Liver (tissue), 8 donors: ENCODE measurements at regions not wholly inside any gene's neighbourhood (a gene's known extent, or its start where the extent isn't known, plus 50 kb on each side); places are given as distances from the start of the nearest gene placed in this dataset.

Experiments
- DNase-seq: peaks from one replicate; pipeline ENCODE4 v3.0.0-alpha.2; 2017; ENCODE audit warnings: low spot score
- H3K27ac ChIP-seq, 2 donors: one replicate each; pipeline ENCODE4 v1.7.0; 2013; ENCODE audit warnings: inconsistent platforms in 2 of 2, low read length in 2 of 2, control low read depth in 1 of 2, low read depth in 1 of 2, mild to moderate bottlenecking in 1 of 2
- H3K27me3 ChIP-seq, 4 donors: one replicate each; pipeline versions ENCODE4 v1.6.1 to v1.7.0; 2013; ENCODE audit warnings: low read length in 3 of 4, inconsistent platforms in 1 of 4, mild to moderate bottlenecking in 1 of 4, moderate library complexity in 1 of 4; ENCODE audit not compliant: control insufficient read depth in 4 of 4, insufficient read depth in 4 of 4
- H3K36me3 ChIP-seq, 4 donors: one replicate each; pipeline versions ENCODE4 v1.6.1 to v1.7.0; 2013; ENCODE audit warnings: low read length in 3 of 4, mild to moderate bottlenecking in 3 of 4, low read depth in 1 of 4, moderate library complexity in 1 of 4; ENCODE audit not compliant: control insufficient read depth in 4 of 4, insufficient read depth in 3 of 4
- H3K4me1 ChIP-seq, 4 donors: one replicate each; pipeline versions ENCODE4 v1.6.1 to v1.7.0; 2013; ENCODE audit warnings: low read length in 3 of 4, mild to moderate bottlenecking in 3 of 4, moderate library complexity in 1 of 4; ENCODE audit not compliant: control insufficient read depth in 4 of 4, insufficient read depth in 4 of 4
- H3K4me3 ChIP-seq, 3 donors: one replicate each; pipeline versions ENCODE4 v1.6.1 to v1.7.0; 2013; ENCODE audit warnings: low read length in 3 of 3, control low read depth in 1 of 3, low read depth in 1 of 3, mild to moderate bottlenecking in 1 of 3
- H3K9ac ChIP-seq, 2 donors: one replicate each; pipeline ENCODE4 v1.7.0; 2013; ENCODE audit warnings: low read length in 2 of 2, mild to moderate bottlenecking in 2 of 2, moderate library complexity in 2 of 2, control low read depth in 1 of 2, low read depth in 1 of 2
- H3K9me3 ChIP-seq, 4 donors: one replicate each; pipeline versions ENCODE4 v1.6.1 to v1.7.0; 2013; ENCODE audit warnings: low read length in 3 of 4; ENCODE audit not compliant: control insufficient read depth in 4 of 4
- FOXA2 ChIP-seq: IDR thresholded peaks from 2 replicates; pipeline ENCODE4 v1.6.1; 2016; ENCODE audit warnings: antibody characterized with exemption
- GABPA ChIP-seq, 2 donors: IDR thresholded peaks in 1 of 2; conservative IDR thresholded peaks in 1 of 2; 2 replicates each; pipeline ENCODE4 v1.6.1; 2016; ENCODE audit warnings: antibody characterized with exemption in 2 of 2, mild to moderate bottlenecking in 1 of 2, moderate library complexity in 1 of 2
- HNF4A ChIP-seq, 2 donors: conservative IDR thresholded peaks; 2 replicates each; pipeline ENCODE4 v1.6.1; 2016; ENCODE audit warnings: antibody characterized with exemption in 2 of 2, mild to moderate bottlenecking in 2 of 2
- JUND ChIP-seq, 2 donors: IDR thresholded peaks; 2 replicates each; pipeline ENCODE4 v1.6.1; 2016; ENCODE audit warnings: antibody characterized with exemption in 2 of 2
- RAD21 ChIP-seq, 2 donors: IDR thresholded peaks; 2 replicates each; pipeline ENCODE4 v1.6.1; 2016; ENCODE audit warnings: antibody characterized with exemption in 2 of 2, mild to moderate bottlenecking in 2 of 2
- SP1 ChIP-seq: IDR thresholded peaks from 2 replicates; pipeline ENCODE4 v1.6.1; 2018; ENCODE audit warnings: antibody characterized with exemption, mild to moderate bottlenecking
- TAF1 ChIP-seq: conservative IDR thresholded peaks from 2 replicates; pipeline ENCODE4 v1.6.1; 2016; ENCODE audit warnings: antibody characterized with exemption, mild to moderate bottlenecking
- YY1 ChIP-seq: IDR thresholded peaks from 2 replicates; pipeline ENCODE4 v1.6.1; 2016; ENCODE audit warnings: antibody characterized with exemption, mild to moderate bottlenecking
- WGBS: extraction: QIAGEN DNeasy Blood & Tissue Kit; methylation state at CpG from one replicate; pipeline ENCODE4 v1.1.7; 2013; 5-methylcytosine and 5-hydroxymethylcytosine counted together
- TF ChIP-seq, protein P1 (sequence below): IDR thresholded peaks from 2 replicates; pipeline ENCODE4 v1.6.1; 2016; ENCODE audit warnings: antibody characterized with exemption
- TF ChIP-seq, protein P2 (sequence below): IDR thresholded peaks from 2 replicates; pipeline ENCODE4 v1.6.1; 2016; ENCODE audit warnings: antibody characterized with exemption, mild to moderate bottlenecking
- TF ChIP-seq, protein P3 (sequence below): fragments of 150-350 bp; IDR thresholded peaks from 2 replicates; pipeline ENCODE4 v1.5.1; 2017; ENCODE audit warnings: improper control_type of control experiment, low read depth, low read length; ENCODE audit not compliant: missing input control
- donor health status: healthy.
- donor health status: healthy.
- donor health status: healthy.
- donor health status: healthy.
- donor health status: healthy.

DNA sequence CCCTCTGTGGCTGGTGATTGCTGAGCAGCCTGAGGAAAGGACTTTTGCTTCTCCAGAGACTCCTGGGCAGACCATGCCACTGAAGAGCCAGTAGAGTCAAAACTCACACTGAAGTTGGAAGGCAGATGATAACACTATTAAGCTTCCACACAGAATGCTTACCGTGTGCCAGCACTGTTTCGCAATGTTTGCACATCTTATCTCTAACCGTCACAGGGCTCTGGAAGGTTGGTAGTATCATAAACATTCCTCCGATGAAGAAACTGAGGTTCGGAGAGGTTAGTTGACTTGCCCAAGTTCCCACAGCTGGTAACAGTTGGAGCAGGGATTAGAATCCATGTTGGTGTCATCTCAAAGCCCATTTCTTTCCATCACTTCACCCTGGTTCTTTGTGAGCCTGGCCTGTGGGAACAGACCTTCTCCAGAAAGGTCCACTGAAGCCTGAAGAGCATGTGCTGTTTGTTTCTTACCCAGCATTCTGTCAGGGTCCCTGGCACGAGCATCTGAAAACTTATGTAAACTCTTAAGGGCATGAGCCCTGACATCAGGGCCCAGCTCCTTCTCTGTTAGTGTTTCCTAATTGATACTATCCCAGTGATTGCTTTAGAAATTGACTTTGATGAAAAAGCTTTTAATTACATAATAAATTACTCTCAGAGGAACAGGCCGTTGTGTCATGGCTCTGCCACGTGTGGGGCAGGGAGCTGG lies 77.0 kb upstream of the PRR23C start (continued):
- TF ChIP-seq, protein P1, sequence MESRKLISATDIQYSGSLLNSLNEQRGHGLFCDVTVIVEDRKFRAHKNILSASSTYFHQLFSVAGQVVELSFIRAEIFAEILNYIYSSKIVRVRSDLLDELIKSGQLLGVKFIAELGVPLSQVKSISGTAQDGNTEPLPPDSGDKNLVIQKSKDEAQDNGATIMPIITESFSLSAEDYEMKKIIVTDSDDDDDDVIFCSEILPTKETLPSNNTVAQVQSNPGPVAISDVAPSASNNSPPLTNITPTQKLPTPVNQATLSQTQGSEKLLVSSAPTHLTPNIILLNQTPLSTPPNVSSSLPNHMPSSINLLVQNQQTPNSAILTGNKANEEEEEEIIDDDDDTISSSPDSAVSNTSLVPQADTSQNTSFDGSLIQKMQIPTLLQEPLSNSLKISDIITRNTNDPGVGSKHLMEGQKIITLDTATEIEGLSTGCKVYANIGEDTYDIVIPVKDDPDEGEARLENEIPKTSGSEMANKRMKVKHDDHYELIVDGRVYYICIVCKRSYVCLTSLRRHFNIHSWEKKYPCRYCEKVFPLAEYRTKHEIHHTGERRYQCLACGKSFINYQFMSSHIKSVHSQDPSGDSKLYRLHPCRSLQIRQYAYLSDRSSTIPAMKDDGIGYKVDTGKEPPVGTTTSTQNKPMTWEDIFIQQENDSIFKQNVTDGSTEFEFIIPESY: no peak
- peak; percentile 17 to 81 for TF ChIP-seq HNF4A (conservative IDR thresholded peaks at IDR 0.05)
- peak in 1 of 2 donors; percentile 29 for TF ChIP-seq RAD21 (IDR thresholded peaks at IDR 0.05)
- peak; percentile 49 for TF ChIP-seq YY1

DNA sequence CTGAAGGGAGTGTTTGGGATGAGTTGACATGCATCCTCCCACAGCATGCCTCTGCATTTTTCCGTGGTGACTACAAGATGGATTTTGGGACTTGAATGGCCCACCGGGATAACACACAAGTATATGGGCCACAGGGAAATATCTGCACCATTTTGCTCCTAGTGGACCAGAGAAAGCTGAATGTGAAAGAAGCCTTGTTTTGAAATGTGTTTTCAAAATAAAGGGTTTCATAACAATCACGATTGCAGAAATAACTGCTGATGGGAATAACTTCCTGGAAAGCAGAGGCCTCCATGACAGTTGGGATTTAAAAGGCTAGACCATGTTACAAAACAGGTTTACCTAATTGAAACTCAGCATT lies 77.5 kb upstream of the PRR23C start:
- peaks cover 2 to 22% (median 15%) of the 10 kb centered on the region in 4 donors for H3K4me1 ChIP-seq
- TF ChIP-seq RAD21 (IDR thresholded peaks at IDR 0.05): peak in 1 of 2 donors; percentile 22
- peak; percentile 47 for TF ChIP-seq YY1
- TF ChIP-seq HNF4A (conservative IDR thresholded peaks at IDR 0.05): no peak
- peak; percentile 16 for TF ChIP-seq FOXA2
- peak in 1 of 2 donors; percentile 26 for TF ChIP-seq JUND (IDR thresholded peaks at IDR 0.05)
- TF ChIP-seq TAF1: no peak
- TF ChIP-seq, protein P2, sequence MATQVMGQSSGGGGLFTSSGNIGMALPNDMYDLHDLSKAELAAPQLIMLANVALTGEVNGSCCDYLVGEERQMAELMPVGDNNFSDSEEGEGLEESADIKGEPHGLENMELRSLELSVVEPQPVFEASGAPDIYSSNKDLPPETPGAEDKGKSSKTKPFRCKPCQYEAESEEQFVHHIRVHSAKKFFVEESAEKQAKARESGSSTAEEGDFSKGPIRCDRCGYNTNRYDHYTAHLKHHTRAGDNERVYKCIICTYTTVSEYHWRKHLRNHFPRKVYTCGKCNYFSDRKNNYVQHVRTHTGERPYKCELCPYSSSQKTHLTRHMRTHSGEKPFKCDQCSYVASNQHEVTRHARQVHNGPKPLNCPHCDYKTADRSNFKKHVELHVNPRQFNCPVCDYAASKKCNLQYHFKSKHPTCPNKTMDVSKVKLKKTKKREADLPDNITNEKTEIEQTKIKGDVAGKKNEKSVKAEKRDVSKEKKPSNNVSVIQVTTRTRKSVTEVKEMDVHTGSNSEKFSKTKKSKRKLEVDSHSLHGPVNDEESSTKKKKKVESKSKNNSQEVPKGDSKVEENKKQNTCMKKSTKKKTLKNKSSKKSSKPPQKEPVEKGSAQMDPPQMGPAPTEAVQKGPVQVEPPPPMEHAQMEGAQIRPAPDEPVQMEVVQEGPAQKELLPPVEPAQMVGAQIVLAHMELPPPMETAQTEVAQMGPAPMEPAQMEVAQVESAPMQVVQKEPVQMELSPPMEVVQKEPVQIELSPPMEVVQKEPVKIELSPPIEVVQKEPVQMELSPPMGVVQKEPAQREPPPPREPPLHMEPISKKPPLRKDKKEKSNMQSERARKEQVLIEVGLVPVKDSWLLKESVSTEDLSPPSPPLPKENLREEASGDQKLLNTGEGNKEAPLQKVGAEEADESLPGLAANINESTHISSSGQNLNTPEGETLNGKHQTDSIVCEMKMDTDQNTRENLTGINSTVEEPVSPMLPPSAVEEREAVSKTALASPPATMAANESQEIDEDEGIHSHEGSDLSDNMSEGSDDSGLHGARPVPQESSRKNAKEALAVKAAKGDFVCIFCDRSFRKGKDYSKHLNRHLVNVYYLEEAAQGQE: peak; percentile 38
- peak in 1 of 2 donors; percentile 7 for TF ChIP-seq GABPA (IDR thresholded peaks at IDR 0.05 in 1 of 2, conservative IDR thresholded peaks at IDR 0.05 in 1 of 2)
- WGBS: 56% methylated on average over 3 of the region's 3 CpGs
- H3K9ac ChIP-seq: no peak overlapping the region
- no peaks in the 10 kb centered on the region for H3K36me3 ChIP-seq
- peak; percentile 5 for DNase-seq
- H3K27ac ChIP-seq: peak overlapping the region; percentile 44 to 67
- no peak overlapping the region for H3K4me3 ChIP-seq
- no peaks in the 10 kb centered on the region for H3K27me3 ChIP-seq
- no peaks in the 10 kb centered on the region for H3K9me3 ChIP-seq

DNA sequence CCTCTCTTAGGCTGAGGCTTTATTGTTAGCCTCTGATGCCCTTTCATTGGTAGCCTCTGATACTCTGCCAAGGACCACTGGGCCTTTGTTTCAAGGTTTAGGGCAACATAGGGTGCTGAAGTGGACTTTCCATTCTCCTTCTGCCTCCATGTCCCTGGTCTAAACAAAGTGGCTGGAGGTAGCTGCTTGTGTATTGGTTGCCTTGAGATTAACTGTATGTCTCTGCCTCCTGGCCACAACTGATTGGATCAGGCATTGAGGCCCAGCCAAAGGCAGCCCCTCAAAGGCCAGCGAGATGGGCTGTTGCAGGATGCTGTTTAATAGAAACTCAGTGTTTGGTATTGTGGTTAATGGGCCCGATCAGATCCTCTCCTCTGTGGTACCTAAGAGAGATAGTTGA lies 77.9 kb upstream of the PRR23C start:
- no peak overlapping the region for H3K4me3 ChIP-seq
- peak; percentile 20 for DNase-seq
- no peaks in the 10 kb centered on the region for H3K9me3 ChIP-seq
- H3K4me1 ChIP-seq: peaks cover 2 to 22% (median 15%) of the 10 kb centered on the region in 4 donors
- 95% methylated on average over 2 of the region's 2 CpGs for WGBS
- TF ChIP-seq, protein P2: peak; percentile 15
- TF ChIP-seq FOXA2 (peak; percentile 5), SP1 (no peak)
- TF ChIP-seq, protein P3, sequence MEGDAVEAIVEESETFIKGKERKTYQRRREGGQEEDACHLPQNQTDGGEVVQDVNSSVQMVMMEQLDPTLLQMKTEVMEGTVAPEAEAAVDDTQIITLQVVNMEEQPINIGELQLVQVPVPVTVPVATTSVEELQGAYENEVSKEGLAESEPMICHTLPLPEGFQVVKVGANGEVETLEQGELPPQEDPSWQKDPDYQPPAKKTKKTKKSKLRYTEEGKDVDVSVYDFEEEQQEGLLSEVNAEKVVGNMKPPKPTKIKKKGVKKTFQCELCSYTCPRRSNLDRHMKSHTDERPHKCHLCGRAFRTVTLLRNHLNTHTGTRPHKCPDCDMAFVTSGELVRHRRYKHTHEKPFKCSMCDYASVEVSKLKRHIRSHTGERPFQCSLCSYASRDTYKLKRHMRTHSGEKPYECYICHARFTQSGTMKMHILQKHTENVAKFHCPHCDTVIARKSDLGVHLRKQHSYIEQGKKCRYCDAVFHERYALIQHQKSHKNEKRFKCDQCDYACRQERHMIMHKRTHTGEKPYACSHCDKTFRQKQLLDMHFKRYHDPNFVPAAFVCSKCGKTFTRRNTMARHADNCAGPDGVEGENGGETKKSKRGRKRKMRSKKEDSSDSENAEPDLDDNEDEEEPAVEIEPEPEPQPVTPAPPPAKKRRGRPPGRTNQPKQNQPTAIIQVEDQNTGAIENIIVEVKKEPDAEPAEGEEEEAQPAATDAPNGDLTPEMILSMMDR: no peak
- H3K36me3 ChIP-seq: no peaks in the 10 kb centered on the region
- H3K27me3 ChIP-seq: no peaks in the 10 kb centered on the region
- peak overlapping the region in 1 of 2 donors; percentile 67 for H3K27ac ChIP-seq
- no peak overlapping the region for H3K9ac ChIP-seq
